Endothelial cell (in vitro differentiated cells): ENCODE measurements at regions not wholly inside any gene's neighbourhood (a gene's known extent, or its start where the extent isn't known, plus 50 kb on each side); places are given as distances from the start of the nearest gene placed in this dataset.

Source experiments
- DNase-seq: peaks from one replicate; pipeline ENCODE4 v3.0.0; 2021; ENCODE audit warnings: low spot score
- H3K27ac Mint-ChIP-seq: one replicate; pipeline ENCODE4 v1.8.0; 2021; ENCODE audit warnings: mixed read lengths, inconsistent platforms; ENCODE audit not compliant: unreplicated experiment
- H3K27me3 Mint-ChIP-seq: one replicate; pipeline ENCODE4 v1.8.0; 2021; ENCODE audit warnings: mild to moderate bottlenecking, moderate library complexity, mixed read lengths, inconsistent platforms; ENCODE audit not compliant: unreplicated experiment
- H3K36me3 Mint-ChIP-seq: one replicate; pipeline ENCODE4 v1.8.0; 2021; ENCODE audit warnings: mild to moderate bottlenecking, low read depth, mixed read lengths, inconsistent platforms; ENCODE audit not compliant: unreplicated experiment
- H3K4me1 Mint-ChIP-seq: one replicate; pipeline ENCODE4 v1.8.0; 2021; ENCODE audit warnings: mild to moderate bottlenecking, mixed read lengths, inconsistent platforms; ENCODE audit not compliant: unreplicated experiment
- H3K4me3 Mint-ChIP-seq: one replicate; pipeline ENCODE4 v1.8.0; 2021; ENCODE audit warnings: mild to moderate bottlenecking, mixed read lengths, inconsistent platforms; ENCODE audit not compliant: unreplicated experiment
- H3K9me3 Mint-ChIP-seq: one replicate; pipeline ENCODE4 v1.8.0; 2021; ENCODE audit warnings: mixed read lengths, inconsistent platforms; ENCODE audit not compliant: unreplicated experiment
- CTCF ChIP-seq: fragments of 200-600 bp; sonication (generic); IDR thresholded peaks from one replicate; pipeline ENCODE4 v1.5.0; 2021; ENCODE audit warnings: antibody characterized with exemption; ENCODE audit not compliant: unreplicated experiment

DNA sequence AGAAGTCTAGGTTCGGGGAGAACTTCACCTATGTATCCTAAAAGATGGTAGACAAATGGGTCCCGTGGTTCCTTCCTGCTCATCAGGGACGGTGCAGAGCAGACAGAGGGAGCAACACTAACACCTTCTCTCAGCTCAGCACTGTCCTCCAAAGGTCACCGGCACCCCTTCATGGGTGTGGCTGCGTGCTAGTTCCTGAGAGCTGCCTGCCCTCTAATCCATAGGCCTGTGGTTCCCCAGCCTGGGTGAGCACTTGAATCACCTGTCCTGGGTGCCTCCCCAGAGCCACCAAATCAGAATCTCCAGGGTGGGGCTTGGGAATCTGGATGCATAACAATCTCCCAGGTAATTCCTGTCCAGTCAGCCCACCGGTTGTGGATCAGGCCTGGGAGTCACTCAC, 113.9 kb upstream of the TMEM45B start:
- H3K27ac Mint-ChIP-seq, result no peak overlapping the region
- H3K4me3 Mint-ChIP-seq, result no peak overlapping the region
- no peaks in the 10 kb centered on the region for H3K9me3 Mint-ChIP-seq
- H3K27me3 Mint-ChIP-seq, result peaks cover 7% of the 10 kb centered on the region
- no peak for TF ChIP-seq CTCF
- no peaks in the 10 kb centered on the region for H3K36me3 Mint-ChIP-seq
- no peak for DNase-seq
- no peaks in the 10 kb centered on the region for H3K4me1 Mint-ChIP-seq

DNA sequence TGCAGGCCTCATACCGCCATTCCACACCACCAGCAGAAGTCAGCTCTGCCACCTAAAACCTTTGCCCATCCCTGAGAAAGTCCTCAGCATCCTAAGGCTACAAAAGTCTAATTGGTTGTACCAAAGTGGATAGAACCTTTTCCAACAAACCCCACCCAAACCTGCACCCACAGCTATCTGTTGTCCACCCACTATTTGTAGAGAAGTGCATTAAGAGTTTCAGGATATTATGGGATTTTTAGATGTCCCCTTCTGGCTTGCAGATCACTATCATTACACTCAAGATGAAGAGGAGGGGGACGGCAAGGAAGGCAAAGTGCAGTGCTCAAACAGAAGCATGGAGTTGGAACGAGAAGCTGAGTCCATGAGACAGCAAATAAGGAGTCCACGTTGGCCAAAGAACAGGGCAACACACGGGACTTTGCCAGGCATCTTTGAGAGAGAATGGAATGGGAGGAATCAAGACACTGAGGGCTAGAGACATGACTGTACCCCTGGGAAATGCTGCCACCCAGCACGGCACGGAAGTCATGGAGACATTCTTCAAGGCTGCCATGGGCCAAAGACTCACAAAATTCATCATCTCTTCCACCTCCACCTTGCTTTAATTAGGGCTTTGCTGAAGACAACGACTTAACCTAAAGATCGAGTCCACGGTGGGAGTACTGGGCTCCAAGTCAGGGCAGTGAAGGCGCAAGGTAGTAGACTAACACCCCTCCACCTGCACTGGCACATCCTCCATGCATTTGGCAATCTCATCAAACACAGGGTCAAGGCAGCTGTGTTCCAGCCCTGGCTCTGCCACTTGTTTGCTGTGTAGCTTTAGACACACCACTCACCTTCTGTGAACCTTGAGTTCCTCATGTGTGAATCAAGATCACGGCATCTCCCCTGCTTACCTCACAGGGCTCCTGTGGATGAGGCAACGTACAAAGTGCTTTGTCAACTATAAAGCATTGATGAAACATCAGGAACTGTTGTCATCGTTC, 112.9 kb upstream of the TMEM45B start:
- DNase-seq, result no peak
- Mint-ChIP-seq H3K27ac (no peak overlapping the region), H3K36me3 (no peaks in the 10 kb centered on the region), H3K27me3 (peaks cover 5% of the 10 kb centered on the region), H3K9me3 (no peaks in the 10 kb centered on the region), H3K4me1 (no peaks in the 10 kb centered on the region), H3K4me3 (no peak overlapping the region)
- no peak for TF ChIP-seq CTCF

- no peaks in the 10 kb centered on the region for H3K9me3 Mint-ChIP-seq
- H3K4me3 Mint-ChIP-seq, result no peak overlapping the region
- H3K36me3 Mint-ChIP-seq, result no peaks in the 10 kb centered on the region
- no peak overlapping the region for H3K27ac Mint-ChIP-seq
- no peak for TF ChIP-seq CTCF
- peaks cover 3% of the 10 kb centered on the region for H3K27me3 Mint-ChIP-seq
- DNase-seq, result no peak
- H3K4me1 Mint-ChIP-seq, result no peaks in the 10 kb centered on the region
Observed at GRCh38 chr11:129703846-129704245, 111.8 kb upstream of the TMEM45B start.

GRCh38 chr11:129704831-129705230, 110.8 kb upstream of the TMEM45B start:
- no peaks in the 10 kb centered on the region for H3K4me1 Mint-ChIP-seq
- H3K4me3 Mint-ChIP-seq, result no peak overlapping the region
- H3K9me3 Mint-ChIP-seq, result no peaks in the 10 kb centered on the region
- H3K27ac Mint-ChIP-seq, result no peak overlapping the region
- H3K27me3 Mint-ChIP-seq, result peaks cover 1% of the 10 kb centered on the region
- no peaks in the 10 kb centered on the region for H3K36me3 Mint-ChIP-seq
- no peak for DNase-seq
- no peak for TF ChIP-seq CTCF

- Mint-ChIP-seq H3K4me3 (no peak overlapping the region), H3K9me3 (no peaks in the 10 kb centered on the region), H3K27me3 (no peaks in the 10 kb centered on the region), H3K27ac (no peak overlapping the region), H3K4me1 (no peaks in the 10 kb centered on the region), H3K36me3 (no peaks in the 10 kb centered on the region)
- no peak for DNase-seq
- TF ChIP-seq CTCF, result no peak
Observed at GRCh38 chr11:129705341-129705740, 110.3 kb upstream of the TMEM45B start.
